AG10803 (cell line): ENCODE measurements at regions not wholly inside any gene's neighbourhood (a gene's known extent, or its start where the extent isn't known, plus 50 kb on each side); places are given as distances from the start of the nearest gene placed in this dataset.

Source experiments
- DNase-seq: peaks from one replicate; pipeline ENCODE4 v3.0.0; 2010; ENCODE audit warnings: low read depth
- H3K4me3 ChIP-seq: 2 replicates; pipeline ENCODE4 v1.5.1; 2011; ENCODE audit warnings: mild to moderate bottlenecking, low read length, control low read depth
- TF ChIP-seq, protein P1 (sequence below): conservative IDR thresholded peaks from 2 replicates; pipeline ENCODE4 v1.5.1; 2011; ENCODE audit warnings: mild to moderate bottlenecking, low read length, control low read depth, inconsistent platforms

DNA sequence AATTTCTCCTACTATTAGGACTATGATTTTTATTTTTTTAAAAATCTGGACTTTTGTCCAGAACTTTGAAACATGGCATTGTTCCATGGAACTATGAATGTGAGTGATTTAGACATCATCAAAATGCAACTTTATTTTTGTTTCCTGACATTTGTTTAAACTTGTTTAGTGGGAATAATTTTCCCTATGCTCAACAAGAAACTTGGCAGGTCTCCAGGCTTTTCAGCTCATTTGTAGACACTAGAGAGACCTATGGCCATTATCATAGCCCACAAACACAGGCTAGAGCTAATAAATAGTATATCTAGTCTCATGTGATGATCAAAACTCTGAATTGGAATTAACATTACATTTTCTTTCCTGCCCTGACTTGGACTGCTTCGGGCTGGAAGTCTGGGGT, 145.1 kb upstream of the CELF4 start:
- DNase-seq: no peak
- TF ChIP-seq, protein P1, sequence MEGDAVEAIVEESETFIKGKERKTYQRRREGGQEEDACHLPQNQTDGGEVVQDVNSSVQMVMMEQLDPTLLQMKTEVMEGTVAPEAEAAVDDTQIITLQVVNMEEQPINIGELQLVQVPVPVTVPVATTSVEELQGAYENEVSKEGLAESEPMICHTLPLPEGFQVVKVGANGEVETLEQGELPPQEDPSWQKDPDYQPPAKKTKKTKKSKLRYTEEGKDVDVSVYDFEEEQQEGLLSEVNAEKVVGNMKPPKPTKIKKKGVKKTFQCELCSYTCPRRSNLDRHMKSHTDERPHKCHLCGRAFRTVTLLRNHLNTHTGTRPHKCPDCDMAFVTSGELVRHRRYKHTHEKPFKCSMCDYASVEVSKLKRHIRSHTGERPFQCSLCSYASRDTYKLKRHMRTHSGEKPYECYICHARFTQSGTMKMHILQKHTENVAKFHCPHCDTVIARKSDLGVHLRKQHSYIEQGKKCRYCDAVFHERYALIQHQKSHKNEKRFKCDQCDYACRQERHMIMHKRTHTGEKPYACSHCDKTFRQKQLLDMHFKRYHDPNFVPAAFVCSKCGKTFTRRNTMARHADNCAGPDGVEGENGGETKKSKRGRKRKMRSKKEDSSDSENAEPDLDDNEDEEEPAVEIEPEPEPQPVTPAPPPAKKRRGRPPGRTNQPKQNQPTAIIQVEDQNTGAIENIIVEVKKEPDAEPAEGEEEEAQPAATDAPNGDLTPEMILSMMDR: no peak
- H3K4me3 ChIP-seq: no peak overlapping the region

DNA sequence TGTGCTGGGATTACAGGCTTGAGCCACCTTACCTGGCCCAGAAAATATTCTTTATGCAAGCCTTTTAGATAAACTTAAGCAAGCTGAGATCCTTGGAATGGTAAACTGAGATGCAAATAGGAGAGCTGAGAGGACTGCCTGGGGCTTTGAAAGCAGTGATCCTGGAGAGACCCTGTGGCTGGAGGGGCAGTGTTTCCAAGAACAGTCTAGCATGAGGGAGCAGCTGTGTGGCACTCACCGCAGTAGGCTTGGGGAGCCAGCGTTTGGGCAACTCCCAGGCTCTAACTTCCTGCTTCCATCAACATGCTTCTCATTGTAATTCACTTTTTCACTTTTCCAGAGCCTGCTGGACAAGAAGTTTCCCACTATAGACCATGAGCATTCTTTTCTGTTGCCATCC, 144.1 kb upstream of the CELF4 start:
- TF ChIP-seq, protein P1: no peak
- DNase-seq: no peak
- no peak overlapping the region for H3K4me3 ChIP-seq

DNA sequence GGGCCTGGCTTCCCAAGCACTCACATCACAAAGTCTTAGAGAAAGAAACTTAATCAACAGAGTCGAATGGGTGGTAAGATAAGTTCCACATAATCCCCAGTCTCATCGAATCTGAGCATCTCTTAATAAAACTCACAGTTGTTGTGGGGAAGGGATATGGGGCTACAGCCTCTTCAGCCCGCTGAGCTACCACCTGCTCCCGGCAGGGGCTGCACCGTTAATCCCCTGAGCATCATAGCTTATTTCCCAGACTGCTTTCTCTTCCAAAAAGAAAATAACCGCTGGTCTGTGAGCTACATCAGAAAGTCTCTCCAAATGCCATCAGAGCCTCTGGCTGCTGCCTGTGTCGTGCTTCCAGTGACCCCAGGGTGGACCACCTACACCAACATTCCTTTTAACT, 139.4 kb upstream of the CELF4 start:
- no peak overlapping the region for H3K4me3 ChIP-seq
- DNase-seq: no peak
- TF ChIP-seq, protein P1: no peak

DNA sequence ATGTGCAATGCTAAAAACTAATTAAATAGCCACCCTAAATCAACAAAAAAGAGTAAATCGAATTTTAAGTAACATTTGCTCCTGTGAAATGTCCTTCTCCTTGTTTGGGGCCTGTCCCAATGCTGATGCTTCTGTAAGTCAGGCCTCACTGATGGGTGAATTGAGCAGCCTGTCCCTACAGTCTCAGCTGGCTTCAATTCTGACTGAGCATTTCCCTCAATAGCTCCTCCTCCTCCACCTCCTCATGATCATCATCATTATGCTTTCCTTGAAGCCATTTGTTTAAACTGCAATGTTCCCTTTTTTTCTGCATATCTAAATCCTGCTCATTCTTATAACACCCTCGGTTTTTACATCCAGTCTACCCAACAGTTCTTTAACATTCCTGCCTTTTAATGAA, 137.2 kb upstream of the CELF4 start:
- TF ChIP-seq, protein P1: no peak
- H3K4me3 ChIP-seq: no peak overlapping the region
- no peak for DNase-seq

DNA sequence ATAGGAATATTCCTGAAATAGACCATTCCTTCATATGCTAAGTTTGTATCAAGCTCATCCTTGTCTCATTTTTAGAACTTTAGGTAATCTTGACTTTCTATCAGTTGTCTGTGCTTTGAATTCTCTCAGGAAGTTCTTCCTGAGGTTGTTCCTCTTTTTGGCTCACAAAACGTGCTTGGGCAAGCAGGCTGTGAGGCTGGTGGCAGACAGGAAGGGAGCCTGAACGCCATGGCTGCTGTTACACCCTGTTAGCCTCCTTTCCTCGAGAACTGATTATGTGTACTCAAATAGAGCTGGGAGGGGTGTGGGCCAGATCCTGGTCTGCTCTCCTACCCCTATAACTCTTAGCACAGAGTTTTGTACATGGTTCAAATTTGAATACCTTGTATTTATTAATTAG, 136.4 kb upstream of the CELF4 start:
- TF ChIP-seq, protein P1: no peak
- no peak for DNase-seq
- no peak overlapping the region for H3K4me3 ChIP-seq

DNA sequence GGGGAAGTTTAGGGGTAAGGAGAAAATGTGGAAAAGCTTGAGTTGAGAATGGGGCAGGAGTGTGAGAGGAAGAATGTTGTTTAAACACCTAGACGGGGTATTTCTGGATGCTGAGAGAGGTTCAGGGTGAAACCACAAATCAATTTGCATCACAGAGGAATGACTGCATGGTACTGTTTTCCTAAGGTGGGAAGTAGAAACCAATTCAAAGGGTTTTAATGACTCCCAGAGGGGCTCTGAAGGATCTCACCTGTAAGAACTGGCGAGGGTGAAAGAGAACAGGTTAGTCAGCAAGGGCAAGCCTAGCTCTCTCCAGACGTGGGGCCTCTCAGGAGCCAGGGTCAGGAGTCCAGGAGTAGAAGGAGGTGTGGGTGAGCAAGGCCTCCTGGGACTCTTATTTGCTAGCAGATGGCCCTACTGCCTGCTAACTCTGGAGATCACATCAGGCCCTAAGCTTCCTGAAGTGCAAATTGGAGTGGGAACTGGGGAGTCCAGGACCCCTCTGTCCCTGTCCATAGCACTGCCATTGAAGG, 133.0 kb upstream of the CELF4 start:
- no peak overlapping the region for H3K4me3 ChIP-seq
- no peak for DNase-seq
- TF ChIP-seq, protein P1: no peak

DNA sequence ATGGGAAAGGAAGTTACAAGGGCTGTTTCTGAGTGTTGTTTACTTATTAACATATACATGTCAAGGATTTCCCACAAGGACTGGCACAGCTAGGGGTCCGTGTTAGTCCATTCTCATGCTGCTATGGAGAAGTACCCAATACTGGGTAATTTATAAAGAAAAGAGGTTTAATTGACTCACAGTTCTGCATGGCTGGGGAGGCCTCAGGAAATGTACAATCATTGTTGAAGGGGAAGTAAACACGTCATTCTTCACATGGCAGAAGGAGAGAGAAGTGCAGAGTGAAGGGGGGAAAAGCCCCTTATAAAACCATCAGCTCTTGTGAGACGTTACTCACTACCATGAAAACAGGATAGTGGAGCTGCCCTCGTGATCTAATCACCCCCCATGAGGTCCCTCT, 128.9 kb upstream of the CELF4 start:
- H3K4me3 ChIP-seq: no peak overlapping the region
- DNase-seq: no peak
- TF ChIP-seq, protein P1: no peak
